ENCODE measurements at regions not wholly inside any gene's neighbourhood (a gene's known extent, or its start where the extent isn't known, plus 50 kb on each side); places are given as distances from the start of the nearest gene placed in this dataset.

DNA sequence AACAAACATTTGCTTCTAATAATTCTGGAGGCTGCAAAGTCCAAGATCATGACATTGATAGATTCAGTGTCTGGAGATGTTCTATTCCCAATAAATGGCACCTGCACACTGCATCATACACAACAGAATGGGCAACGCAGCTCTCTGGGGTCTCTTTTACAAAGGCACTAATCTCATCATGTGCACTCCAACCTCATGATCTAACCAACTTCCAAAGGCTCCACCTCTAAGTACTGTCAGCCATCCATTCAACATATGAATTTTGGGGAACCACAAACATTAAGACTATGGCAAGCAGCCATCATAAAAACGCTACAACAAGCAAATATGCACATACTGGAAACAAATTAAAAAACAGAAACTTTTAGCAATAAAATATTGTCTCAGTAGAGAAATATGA lies 121.1 kb downstream of the CYLC2 start:
- TF ChIP-seq, protein P1, sequence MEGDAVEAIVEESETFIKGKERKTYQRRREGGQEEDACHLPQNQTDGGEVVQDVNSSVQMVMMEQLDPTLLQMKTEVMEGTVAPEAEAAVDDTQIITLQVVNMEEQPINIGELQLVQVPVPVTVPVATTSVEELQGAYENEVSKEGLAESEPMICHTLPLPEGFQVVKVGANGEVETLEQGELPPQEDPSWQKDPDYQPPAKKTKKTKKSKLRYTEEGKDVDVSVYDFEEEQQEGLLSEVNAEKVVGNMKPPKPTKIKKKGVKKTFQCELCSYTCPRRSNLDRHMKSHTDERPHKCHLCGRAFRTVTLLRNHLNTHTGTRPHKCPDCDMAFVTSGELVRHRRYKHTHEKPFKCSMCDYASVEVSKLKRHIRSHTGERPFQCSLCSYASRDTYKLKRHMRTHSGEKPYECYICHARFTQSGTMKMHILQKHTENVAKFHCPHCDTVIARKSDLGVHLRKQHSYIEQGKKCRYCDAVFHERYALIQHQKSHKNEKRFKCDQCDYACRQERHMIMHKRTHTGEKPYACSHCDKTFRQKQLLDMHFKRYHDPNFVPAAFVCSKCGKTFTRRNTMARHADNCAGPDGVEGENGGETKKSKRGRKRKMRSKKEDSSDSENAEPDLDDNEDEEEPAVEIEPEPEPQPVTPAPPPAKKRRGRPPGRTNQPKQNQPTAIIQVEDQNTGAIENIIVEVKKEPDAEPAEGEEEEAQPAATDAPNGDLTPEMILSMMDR (conservative IDR thresholded peaks at IDR 0.05; ENCODE audit: low read depth, low read length), result no peak
- TF ChIP-seq EZH2phosphoT487 (IDR thresholded peaks at IDR 0.05; ENCODE audit: borderline replicate concordance, low read length), result no peak
- TF ChIP-seq EZH2 (IDR thresholded peaks at IDR 0.05; ENCODE audit: low read length, unreplicated experiment), result no peak
